AG10803 (cell line): ENCODE measurements at regions not wholly inside any gene's neighbourhood (a gene's known extent, or its start where the extent isn't known, plus 50 kb on each side); places are given as distances from the start of the nearest gene placed in this dataset.
A peak's percentile ranks its signal among the peaks of the same experiment; 100 is the strongest.

Experiments
- DNase-seq: peaks from one replicate; pipeline ENCODE4 v3.0.0; 2010; ENCODE audit warnings: low read depth
- H3K4me3 ChIP-seq: 2 replicates; pipeline ENCODE4 v1.5.1; 2011; ENCODE audit warnings: mild to moderate bottlenecking, low read length, control low read depth
- TF ChIP-seq, protein P1 (sequence below): conservative IDR thresholded peaks from 2 replicates; pipeline ENCODE4 v1.5.1; 2011; ENCODE audit warnings: mild to moderate bottlenecking, low read length, control low read depth, inconsistent platforms

DNA sequence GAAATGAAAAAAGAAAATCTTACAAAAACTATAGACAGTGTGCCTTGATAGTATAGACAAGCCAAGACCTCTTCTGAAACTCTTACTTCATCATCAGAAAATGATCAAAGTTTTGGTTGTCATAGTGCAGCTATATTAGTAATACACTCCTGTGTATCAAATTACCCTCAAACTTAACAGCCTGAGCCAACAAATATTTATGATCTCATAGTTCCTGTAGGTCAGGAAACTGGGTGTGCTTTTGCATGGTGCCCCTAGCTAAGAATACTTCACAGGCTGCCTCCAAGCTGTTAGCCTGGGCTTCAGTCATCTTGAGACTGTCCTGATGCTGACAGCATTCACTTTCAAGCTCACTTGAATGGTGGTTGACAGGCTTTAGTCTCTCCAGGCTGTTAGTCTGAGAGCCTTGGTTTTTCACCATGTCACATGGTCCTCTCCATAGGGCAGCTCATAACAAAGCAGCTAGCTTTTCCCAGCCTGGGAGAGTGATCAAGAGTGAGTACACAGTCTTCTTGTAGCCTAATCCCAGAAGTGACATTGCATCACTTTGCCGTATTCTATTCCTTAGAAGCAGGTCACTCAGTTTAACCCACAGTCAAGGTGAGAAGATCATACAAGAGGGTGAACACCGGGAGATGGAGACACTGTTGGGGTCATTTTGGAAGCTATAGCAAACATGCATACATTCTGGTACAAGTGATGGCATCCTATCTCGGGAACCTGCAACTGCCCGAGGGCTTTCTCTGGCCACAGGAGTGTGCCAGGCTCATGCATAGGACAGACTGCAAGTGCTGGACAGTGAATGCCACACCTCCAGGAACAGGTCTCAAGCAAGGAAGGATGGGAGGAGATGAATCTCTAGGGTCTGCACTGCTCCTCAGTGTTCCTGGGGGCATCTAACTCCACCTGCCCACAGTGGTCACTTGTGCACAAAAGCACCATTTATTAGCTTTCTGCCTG lies 173.4 kb upstream of the CADPS start:
- TF ChIP-seq, protein P1, sequence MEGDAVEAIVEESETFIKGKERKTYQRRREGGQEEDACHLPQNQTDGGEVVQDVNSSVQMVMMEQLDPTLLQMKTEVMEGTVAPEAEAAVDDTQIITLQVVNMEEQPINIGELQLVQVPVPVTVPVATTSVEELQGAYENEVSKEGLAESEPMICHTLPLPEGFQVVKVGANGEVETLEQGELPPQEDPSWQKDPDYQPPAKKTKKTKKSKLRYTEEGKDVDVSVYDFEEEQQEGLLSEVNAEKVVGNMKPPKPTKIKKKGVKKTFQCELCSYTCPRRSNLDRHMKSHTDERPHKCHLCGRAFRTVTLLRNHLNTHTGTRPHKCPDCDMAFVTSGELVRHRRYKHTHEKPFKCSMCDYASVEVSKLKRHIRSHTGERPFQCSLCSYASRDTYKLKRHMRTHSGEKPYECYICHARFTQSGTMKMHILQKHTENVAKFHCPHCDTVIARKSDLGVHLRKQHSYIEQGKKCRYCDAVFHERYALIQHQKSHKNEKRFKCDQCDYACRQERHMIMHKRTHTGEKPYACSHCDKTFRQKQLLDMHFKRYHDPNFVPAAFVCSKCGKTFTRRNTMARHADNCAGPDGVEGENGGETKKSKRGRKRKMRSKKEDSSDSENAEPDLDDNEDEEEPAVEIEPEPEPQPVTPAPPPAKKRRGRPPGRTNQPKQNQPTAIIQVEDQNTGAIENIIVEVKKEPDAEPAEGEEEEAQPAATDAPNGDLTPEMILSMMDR: no peak
- no peak overlapping the region for H3K4me3 ChIP-seq
- no peak for DNase-seq

DNA sequence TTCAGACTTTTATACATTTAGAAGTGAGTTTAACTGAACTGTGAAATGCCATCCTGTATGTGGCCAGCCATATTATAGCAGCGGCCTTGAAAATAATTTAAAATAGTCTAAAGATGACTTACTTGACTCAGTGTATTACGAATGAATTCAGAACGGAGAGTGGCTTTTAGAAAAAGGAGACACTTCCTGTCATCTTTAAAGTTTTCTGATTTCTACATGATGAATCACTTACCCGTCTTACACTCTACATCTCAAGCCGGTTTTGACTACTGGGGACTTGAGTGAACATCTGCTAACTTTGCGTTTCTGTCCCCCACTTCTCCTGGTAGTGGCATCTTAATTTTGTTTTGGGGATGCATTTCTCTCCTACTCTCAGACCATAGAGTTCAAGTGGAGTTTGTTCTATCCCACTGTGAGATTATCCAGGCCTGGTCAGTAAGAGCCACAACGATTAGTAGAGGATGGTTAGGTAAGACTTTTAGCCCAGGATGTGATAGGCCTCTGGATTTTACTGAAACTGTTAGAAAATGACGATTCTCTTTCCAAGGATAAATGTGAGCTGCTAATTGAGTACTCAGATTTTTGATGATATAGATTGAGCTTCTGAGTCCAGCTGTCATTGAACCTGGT lies 175.4 kb upstream of the CADPS start:
- peak; percentile 25 for DNase-seq
- H3K4me3 ChIP-seq: no peak overlapping the region
- TF ChIP-seq, protein P1: no peak

DNA sequence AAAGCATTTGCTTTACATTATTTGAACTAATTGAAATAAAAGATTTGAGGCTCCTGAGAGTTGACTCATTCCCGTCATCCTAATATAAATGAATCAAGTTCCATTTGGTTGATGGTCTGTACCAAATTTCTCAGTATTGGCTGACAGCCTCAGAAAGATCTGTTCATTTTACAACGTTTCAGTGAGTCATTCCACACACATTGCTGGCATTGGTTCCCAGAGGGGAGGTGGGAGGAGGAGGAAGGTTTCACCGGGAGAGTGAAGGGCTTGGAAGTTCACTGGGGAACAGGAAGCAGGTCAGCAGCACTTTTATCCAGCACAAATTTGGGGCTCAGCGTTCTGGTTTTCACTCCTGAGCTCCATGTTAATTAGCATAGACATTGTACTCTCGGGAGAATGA lies 176.7 kb upstream of the CADPS start:
- peak; percentile 78 for DNase-seq
- TF ChIP-seq, protein P1: no peak
- no peak overlapping the region for H3K4me3 ChIP-seq

DNA sequence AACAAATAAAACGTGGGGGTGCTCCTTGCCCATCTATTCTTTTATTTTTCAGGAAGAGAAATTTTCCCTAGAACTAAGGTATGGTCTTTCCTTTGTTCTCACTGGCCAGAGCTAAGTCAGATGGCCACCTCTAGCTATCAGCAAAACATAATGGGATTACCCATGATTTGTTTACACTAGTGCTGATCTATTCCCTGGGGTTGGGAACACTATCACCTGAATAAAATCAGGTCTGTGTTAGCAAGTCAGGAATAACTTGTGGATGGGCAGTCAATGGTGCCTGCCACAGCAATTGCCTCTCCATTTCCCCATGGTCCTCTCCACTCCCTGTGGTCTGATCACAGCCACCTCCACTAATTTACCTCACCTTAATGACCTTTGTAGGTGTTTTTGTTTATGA lies 181.7 kb upstream of the CADPS start:
- DNase-seq: no peak
- TF ChIP-seq, protein P1: no peak
- no peak overlapping the region for H3K4me3 ChIP-seq

DNA sequence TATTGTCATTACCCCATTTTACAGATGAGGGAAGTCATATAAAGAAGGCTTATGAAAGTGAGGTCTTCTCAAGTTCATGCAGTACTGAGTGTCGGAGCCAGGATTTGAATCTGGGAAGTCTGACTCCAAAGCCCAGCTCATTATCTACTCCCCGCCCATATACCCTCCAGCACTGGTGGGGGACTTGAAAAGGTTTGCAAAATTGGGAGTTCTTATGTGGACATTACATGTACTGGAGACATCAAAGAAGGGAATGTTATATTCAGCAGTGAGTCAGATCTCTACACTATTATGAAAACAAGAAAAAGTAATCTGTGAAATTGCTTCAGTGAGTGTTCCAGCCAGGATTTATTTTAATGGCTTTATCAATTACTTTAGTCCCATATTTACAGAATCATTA lies 185.2 kb upstream of the CADPS start:
- TF ChIP-seq, protein P1: no peak
- DNase-seq: no peak
- H3K4me3 ChIP-seq: no peak overlapping the region

DNA sequence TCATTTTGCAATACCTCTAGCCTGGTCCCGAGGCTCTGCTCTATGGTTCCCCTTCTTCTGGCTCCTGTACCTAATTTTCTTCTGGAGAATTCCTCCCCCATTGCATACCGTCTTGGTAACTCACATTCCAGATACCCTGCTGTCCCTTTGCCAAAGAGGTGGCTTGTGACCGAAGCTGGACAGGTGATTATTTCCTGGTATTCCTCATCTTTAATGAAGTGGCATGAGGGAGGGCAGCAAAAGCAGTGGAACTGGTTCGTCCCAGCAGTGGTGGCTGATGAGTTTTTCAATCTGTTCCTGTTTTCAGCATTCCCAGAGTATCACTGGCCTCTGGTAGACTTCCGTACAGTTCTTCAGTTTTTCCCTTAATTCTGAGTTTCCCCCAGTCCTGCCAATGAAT lies 186.2 kb upstream of the CADPS start:
- no peak for DNase-seq
- TF ChIP-seq, protein P1: no peak
- no peak overlapping the region for H3K4me3 ChIP-seq
